ENCODE measurements at regions not wholly inside any gene's neighbourhood (a gene's known extent, or its start where the extent isn't known, plus 50 kb on each side); places are given as distances from the start of the nearest gene placed in this dataset.

- TF ChIP-seq EGR2 (tag by site-specific recombination; IDR thresholded peaks at IDR 0.05; ENCODE audit: low read depth) (no peak), ZNF311 (tag by site-specific recombination; IDR thresholded peaks at IDR 0.05; ENCODE audit: borderline replicate concordance) (no peak), ZNF350 (tag by site-specific recombination; IDR thresholded peaks at IDR 0.05) (no peak), CTCF (tag by site-specific recombination; IDR thresholded peaks at IDR 0.05) (no peak), RBAK (tag by site-specific recombination; IDR thresholded peaks at IDR 0.05) (no peak), ZNF549 (tag by site-specific recombination; IDR thresholded peaks at IDR 0.05) (no peak), ZNF184 (tag by site-specific recombination; IDR thresholded peaks at IDR 0.05) (no peak), PRDM10 (tag by site-specific recombination; IDR thresholded peaks at IDR 0.05) (no peak), ZBTB10 (tag by site-specific recombination; IDR thresholded peaks at IDR 0.05) (no peak), ZNF394 (tag by site-specific recombination; IDR thresholded peaks at IDR 0.05; ENCODE audit: borderline replicate concordance) (no peak), MEIS1 (CRISPR knock-in tag; IDR thresholded peaks at IDR 0.05; ENCODE audit: borderline replicate concordance) (no peak), PBX3 (CRISPR knock-in tag; IDR thresholded peaks at IDR 0.05) (no peak)
Measured at GRCh38 chr5:43837091-43837490, 234.1 kb downstream of the NNT start.

All from HEK293 (cell line).